Keratinocyte (primary cell): ENCODE measurements at regions not wholly inside any gene's neighbourhood (a gene's known extent, or its start where the extent isn't known, plus 50 kb on each side); places are given as distances from the start of the nearest gene placed in this dataset.

ENCODE experiments used
- CTCF ChIP-seq, 3 experiments: IDR thresholded peaks in 1 of 3; conservative IDR thresholded peaks in 1 of 3; optimal IDR thresholded peaks in 1 of 3; 2 replicates in 2 of 3; 3 replicates in 1 of 3; pipeline versions ENCODE3 to v1.5.1; 2011; ENCODE audit warnings: low read length in 3 of 3, mild to moderate bottlenecking in 3 of 3, moderate library complexity in 2 of 3, control low read depth in 1 of 3, inconsistent platforms in 1 of 3; ENCODE audit not compliant: insufficient read depth in 2 of 3; ENCODE audit errors: extremely low read depth in 1 of 3
- EZH2 ChIP-seq: IDR thresholded peaks from one replicate; pipeline ENCODE4 v1.6.1; 2012; ENCODE audit warnings: inconsistent platforms, mild to moderate bottlenecking, low read length, moderate library complexity

DNA sequence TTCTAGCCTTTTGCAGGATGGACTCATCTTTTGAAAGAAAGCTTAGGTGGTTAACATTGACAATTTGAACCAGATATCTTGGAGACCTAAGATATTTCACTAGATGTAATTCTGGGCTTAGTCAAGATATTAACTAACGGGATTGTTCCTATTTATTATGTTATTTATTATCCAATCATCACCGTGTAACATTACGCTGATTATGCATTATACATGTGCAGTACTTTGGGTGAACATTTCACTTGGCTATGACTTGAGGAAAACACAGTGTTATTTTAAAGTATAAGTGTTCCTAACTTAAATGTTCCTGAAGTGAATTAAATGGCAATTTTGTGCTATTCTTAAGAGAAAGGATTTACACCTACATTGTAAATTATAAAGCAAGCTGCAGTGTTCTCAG is 574.5 kb upstream of the KCNMB2 start:
- TF ChIP-seq CTCF (optimal IDR thresholded peaks at IDR 0.05 in 1 of 3, IDR thresholded peaks at IDR 0.05 in 1 of 3, conservative IDR thresholded peaks at IDR 0.05 in 1 of 3; ENCODE audit: extremely low read depth in 1 of 3, insufficient read depth in 2 of 3, low read length in 3 of 3) (no peak), EZH2 (no peak)
